Left cardiac atrium (tissue), 4 donors: ENCODE measurements at regions not wholly inside any gene's neighbourhood (a gene's known extent, or its start where the extent isn't known, plus 50 kb on each side); places are given as distances from the start of the nearest gene placed in this dataset.

Experiments used
- ATAC-seq, 2 donors: fragments of 200-7000 bp; cut with Tn5 transposase; one replicate each; pipeline ENCODE4 v1.9.1; 2020; ENCODE audit warnings: mild to moderate bottlenecking in 2 of 2, moderate library complexity in 2 of 2
- DNase-seq: peaks from one replicate; pipeline ENCODE4 v3.0.0-alpha.2; 2020
- intact Hi-C, 2 donors: fragments of 100-400 bp; cut with DNase I; formaldehyde crosslinking; loops; one replicate each; pipeline versions ENCODE4 v1.14.1 to v1.15.1; 2022 to 2023
- donor health status: DM: no; HTN: yes; CAD: no.
- donor health status: DM: no; HTN: yes; CAD: no; lungs with severe emphysema.
- donor health status: DM: yes; HTN: yes; CAD: no.
- donor health status: Dilated cardiomyopathy.

- no peak for DNase-seq
- ATAC-seq: no peak
- intact Hi-C loops: no loop called here
Measured at GRCh38 chr3:24591661-24592555, 97.3 kb upstream of the THRB start.

GRCh38 chr3:24594161-24594560 lies 99.5 kb upstream of the THRB start:
- DNase-seq: no peak
- intact Hi-C loops: no loop called here
- ATAC-seq: no peak

DNA sequence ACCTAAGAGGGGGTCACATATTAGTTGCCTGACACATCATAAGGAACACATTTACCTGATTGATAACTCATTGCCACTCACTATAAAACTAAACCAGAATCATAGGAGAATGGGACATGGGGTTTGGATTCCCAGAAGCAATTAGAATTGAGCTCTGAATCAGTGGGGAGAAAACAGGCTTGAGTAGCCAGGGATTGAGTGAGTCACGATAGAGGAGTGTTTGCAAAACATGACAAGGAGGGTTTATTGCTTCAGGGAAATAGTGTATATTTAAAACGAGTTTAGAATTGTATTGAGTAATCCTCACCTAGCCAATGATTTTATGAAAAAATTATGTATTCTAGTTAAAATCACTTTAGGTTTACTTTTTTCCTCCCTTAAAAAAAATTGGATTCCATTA lies 101.1 kb upstream of the THRB start:
- no peak for DNase-seq
- no peak for ATAC-seq
- intact Hi-C loops: no loop called here

- no peak for ATAC-seq
- intact Hi-C loops: no loop called here
Measured at GRCh38 chr3:24596626-24597025, 102.0 kb upstream of the THRB start.

DNA sequence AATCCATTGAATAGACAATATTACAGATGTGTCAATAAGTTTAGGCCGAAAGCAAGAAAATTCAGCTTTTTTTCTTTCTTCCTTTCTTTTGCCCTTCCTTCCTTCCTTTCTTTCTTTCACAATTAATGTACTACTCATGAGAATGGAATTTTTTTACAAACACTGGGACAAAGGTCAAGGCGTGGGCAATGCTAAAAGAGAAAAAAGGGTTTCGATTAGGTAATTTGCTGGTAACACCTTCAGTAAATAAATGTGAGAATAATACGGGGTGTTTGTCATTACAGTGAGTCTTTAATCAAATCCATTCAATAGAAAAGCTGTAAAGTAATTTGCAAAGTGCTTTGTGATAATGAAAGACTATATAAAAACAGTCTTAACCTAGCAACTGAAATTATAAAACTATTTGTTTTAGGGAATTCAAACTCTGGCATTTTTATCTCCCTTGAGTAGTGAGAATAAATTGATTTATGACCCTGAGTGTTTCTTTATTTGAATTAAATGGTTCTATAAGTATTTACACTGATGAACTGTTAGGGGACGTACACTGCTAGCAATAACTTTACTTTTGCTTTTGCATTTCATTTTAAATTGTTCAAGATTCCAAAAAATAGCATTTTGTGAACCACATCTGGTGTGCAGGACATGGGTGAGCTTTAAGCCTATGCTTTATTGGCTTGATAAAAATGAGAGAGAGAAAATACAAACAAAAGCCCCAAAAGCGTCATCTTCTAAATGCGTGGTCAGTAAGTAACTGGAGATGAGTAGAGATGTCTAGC lies 104.2 kb upstream of the THRB start:
- DNase-seq: no peak
- intact Hi-C loops: no loop called here
- ATAC-seq: no peak

More at GRCh38 chr3:24596626-24597025, 102.0 kb upstream of the THRB start:
- no peak for DNase-seq

- ATAC-seq: no peak
- DNase-seq: no peak
- intact Hi-C loops: no loop called here
Measured at GRCh38 chr3:24601066-24601939, 106.7 kb upstream of the THRB start.

DNA sequence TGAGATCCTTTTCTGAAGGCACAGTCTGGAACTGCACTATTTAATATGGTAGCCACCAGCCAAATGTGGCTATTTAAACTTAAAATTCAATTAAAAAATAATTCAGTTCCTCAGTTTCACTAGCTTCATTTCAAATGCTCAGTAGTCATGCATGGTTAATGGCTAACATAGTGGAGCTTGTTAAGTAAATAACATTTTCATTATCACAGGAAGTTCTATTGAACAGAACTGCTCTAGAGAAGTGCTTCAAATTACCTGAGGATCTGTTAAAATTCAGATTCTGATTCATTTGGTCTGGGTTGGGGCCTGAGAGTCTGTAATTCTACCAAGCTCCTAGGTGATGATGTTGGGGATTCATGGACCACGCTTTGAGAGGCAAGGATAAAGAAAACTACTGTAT lies 109.6 kb upstream of the THRB start:
- DNase-seq (no peak), ATAC-seq (no peak)
- intact Hi-C loops: no loop called here

- intact Hi-C loops: no loop called here
- DNase-seq: no peak
- ATAC-seq: no peak
Measured at GRCh38 chr3:24605511-24606028, 110.9 kb upstream of the THRB start.

GRCh38 chr3:24607281-24607680 lies 112.6 kb upstream of the THRB start:
- ATAC-seq: no peak
- no peak for DNase-seq
- intact Hi-C loops: no loop called here

- intact Hi-C loops: no loop called here
- no peak for ATAC-seq
- DNase-seq: no peak
Measured at GRCh38 chr3:24608701-24609390, 114.2 kb upstream of the THRB start.

DNA sequence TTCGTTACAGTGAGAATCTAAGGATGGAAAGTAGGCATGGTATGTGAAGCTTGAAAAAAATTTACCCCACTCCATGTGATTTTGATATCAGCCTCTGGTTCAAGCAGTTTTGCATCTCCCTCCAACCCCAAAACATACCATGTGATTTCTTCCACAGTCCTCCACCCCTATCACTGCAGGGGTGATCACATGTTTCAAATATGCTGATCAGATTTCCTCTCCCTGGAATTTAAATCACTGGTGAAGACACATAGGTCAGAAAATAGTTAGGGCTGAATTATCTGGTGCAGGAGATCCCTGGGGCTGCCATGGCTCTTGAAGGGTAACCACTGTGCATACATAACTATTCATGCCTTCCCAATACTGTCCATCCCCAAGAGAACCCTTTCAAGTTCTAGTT lies 119.7 kb upstream of the THRB start:
- intact Hi-C loops: no loop called here
- DNase-seq (no peak), ATAC-seq (no peak)

DNA sequence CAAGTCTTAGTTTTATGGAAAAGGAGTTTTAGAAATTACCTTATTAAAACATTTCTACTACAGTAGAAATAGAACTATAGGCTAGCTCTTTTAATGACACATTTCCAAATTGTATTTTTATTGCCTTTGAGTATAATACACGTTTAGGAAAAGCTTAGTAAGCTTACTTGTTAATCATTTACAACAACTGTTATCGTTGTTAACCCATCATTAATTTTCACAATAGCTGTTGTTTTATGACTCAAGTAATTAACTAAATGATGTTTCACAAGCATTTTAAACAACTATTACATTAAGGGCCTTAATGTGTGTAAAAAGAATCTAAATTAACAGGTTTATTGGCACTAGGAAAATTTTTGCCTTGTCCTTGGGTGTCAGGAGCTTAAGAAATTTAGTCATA lies 120.5 kb upstream of the THRB start:
- ATAC-seq: no peak
- intact Hi-C loops: no loop called here

GRCh38 chr3:24616110-24616829 lies 121.6 kb upstream of the THRB start:
- ATAC-seq: no peak
- no peak for DNase-seq
- intact Hi-C loops: no loop called here

More for the DNA sequence above, 120.5 kb upstream of the THRB start:
- DNase-seq: no peak

DNA sequence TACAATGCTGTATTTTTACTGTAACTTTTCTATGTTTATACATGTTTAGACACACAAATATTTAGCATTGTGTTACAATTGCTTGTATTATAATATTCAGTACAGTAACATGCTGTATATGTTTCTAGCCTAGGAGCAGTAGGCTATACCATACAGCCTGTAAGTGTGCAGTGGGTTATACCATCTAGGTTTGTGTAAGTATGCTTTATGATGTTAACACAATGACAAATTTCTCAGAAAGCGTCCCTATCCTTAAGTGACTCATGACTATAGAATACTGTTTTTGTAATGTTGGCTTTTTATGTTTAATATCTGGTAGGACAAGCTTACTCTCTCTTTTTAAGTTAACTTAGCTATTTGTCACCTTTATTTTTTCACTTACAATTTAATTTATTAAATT lies 127.5 kb upstream of the THRB start:
- DNase-seq: no peak
- ATAC-seq: no peak
- intact Hi-C loops: no loop called here

DNA sequence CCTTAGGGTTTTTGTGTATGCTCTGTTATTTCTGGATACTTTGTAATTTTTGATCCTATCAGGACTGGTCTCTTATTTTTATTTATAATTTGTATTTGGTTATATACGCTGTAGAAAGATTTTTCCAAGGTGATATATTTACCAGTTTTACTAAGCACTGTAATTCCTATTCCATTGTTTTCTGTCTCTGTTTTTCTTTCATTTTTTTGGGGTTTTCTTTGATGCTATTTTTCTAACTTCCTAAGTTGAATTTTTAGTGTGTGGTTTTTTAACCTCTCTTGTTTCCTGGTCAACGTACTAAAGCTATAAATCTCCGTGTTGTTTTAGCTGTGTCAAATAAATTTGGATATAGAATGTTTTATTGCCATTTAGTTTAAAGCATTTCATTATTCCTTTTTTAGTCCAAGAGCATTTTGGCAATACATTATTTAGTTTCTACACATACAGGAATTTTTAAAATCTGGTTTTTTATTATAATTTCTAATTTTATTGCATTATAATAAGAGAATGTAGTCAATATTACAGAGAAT lies 128.1 kb upstream of the THRB start:
- intact Hi-C loops: no loop called here
- no peak for ATAC-seq
- DNase-seq: no peak

DNA sequence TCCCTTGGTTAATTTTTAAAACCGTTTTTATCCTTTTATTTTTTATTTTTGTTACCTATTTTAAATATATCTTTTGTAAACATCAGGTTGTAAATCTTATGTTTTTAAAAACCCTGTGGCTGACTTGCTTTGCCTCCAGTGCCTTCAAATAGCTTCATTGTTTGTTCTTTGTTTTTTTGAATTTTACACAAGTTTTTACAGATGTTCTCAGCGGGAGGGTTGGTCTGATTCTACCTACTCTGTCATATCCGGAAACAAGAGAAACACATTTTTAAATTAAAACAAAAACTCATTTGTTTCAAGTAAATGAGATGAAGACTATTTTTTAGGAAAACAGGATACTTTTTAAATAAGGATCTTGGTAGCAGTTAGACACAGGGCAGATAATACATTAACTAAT lies 129.0 kb upstream of the THRB start:
- DNase-seq (no peak), ATAC-seq (no peak)
- intact Hi-C loops: no loop called here

GRCh38 chr3:24624938-24625681 lies 130.5 kb upstream of the THRB start:
- ATAC-seq (no peak), DNase-seq (no peak)
- intact Hi-C loops: no loop called here
